GM23338 (cell line): ENCODE measurements at regions not wholly inside any gene's neighbourhood (a gene's known extent, or its start where the extent isn't known, plus 50 kb on each side); places are given as distances from the start of the nearest gene placed in this dataset.
"Not testable (repeated sequence)": the region's sequence is repeated elsewhere in the genome, so short reads cannot be mapped to it uniquely, and the experiment has no call there.

Experiments used
- ATAC-seq: fragments of 200-7000 bp; cut with Tn5 transposase; 3 replicates; pipeline ENCODE4 v1.9.1; 2020
- DNase-seq: peaks from one replicate; pipeline ENCODE4 v3.0.0-alpha.2; 2015; ENCODE audit warnings: low spot score
- H2AFZ ChIP-seq: fragments of 200-600 bp; sonication (generic); 2 replicates; pipeline ENCODE4 v1.8.0; 2016; ENCODE audit warnings: antibody characterized with exemption, mild to moderate bottlenecking, moderate library complexity
- H3F3A ChIP-seq: fragments of 200-600 bp; sonication (generic); replicated peaks from 2 replicates; pipeline ENCODE4 v1.8.0; 2017; ENCODE audit warnings: antibody characterized with exemption, mixed run types, low read depth
- H3K27ac ChIP-seq: fragments of 200-600 bp; sonication (generic); 2 replicates; pipeline ENCODE4 v1.6.1; 2016; ENCODE audit warnings: low read depth
- H3K27me3 ChIP-seq: fragments of 200-600 bp; sonication (generic); 2 replicates; pipeline ENCODE4 v1.8.0; 2016; ENCODE audit warnings: mild to moderate bottlenecking, mixed run types, moderate library complexity; ENCODE audit not compliant: insufficient read depth
- H3K36me3 ChIP-seq: fragments of 200-600 bp; sonication (generic); 2 replicates; pipeline ENCODE4 v1.8.0; 2016; ENCODE audit warnings: mild to moderate bottlenecking; ENCODE audit not compliant: insufficient read depth
- H3K4me1 ChIP-seq: fragments of 200-600 bp; sonication (generic); 2 replicates; pipeline ENCODE4 v1.8.0; 2016; ENCODE audit warnings: mild to moderate bottlenecking, moderate library complexity; ENCODE audit not compliant: insufficient read depth
- H3K4me2 ChIP-seq: fragments of 200-600 bp; sonication (generic); 2 replicates; pipeline ENCODE4 v1.7.1; 2017; ENCODE audit warnings: mixed run types
- H3K4me3 ChIP-seq: fragments of 200-600 bp; sonication (generic); 2 replicates; pipeline ENCODE4 v1.6.1; 2016; ENCODE audit warnings: mixed run types
- H3K79me2 ChIP-seq: fragments of 200-600 bp; sonication (generic); replicated peaks from 2 replicates; pipeline ENCODE4 v1.8.0; 2017; ENCODE audit warnings: mild to moderate bottlenecking; ENCODE audit not compliant: insufficient read depth
- H3K9me2 ChIP-seq: fragments of 200-600 bp; sonication (generic); 2 replicates; pipeline ENCODE4 v1.8.0; 2017; ENCODE audit not compliant: insufficient read depth
- H4K20me1 ChIP-seq: fragments of 200-600 bp; sonication (generic); replicated peaks from 2 replicates; pipeline ENCODE4 v1.8.0; 2017; ENCODE audit warnings: mild to moderate bottlenecking; ENCODE audit not compliant: insufficient read depth
- H3K27ac Mint-ChIP-seq: 2 replicates; pipeline ENCODE4 v1.8.0; 2020; ENCODE audit warnings: inconsistent platforms, mild to moderate bottlenecking, moderate library complexity, mixed read lengths
- H3K27me3 Mint-ChIP-seq: 3 replicates; pipeline ENCODE4 v1.8.0; 2022; ENCODE audit warnings: low read depth, mild to moderate bottlenecking, moderate library complexity, mixed read lengths, inconsistent platforms; ENCODE audit not compliant: insufficient read depth, poor library complexity
- H3K36me3 Mint-ChIP-seq: 3 replicates; pipeline ENCODE4 v1.8.0; 2021; ENCODE audit warnings: low read depth, mild to moderate bottlenecking, inconsistent platforms, moderate library complexity, mixed read lengths
- H3K4me1 Mint-ChIP-seq: 3 replicates; pipeline ENCODE4 v1.8.0; 2020; ENCODE audit warnings: mild to moderate bottlenecking, inconsistent platforms, mixed read lengths
- H3K4me3 Mint-ChIP-seq: 3 replicates; pipeline ENCODE4 v1.8.0; 2021; ENCODE audit warnings: moderate library complexity, mild to moderate bottlenecking, inconsistent platforms, mixed read lengths
- H3K9me3 Mint-ChIP-seq: 3 replicates; pipeline ENCODE4 v1.8.0; 2020; ENCODE audit warnings: moderate library complexity, mild to moderate bottlenecking, inconsistent platforms, mixed read lengths
- CREB1 ChIP-seq: fragments of 250-450 bp; sonication (Bioruptor Pico); IDR thresholded peaks from 2 replicates; pipeline ENCODE4 v1.5.0; 2020; ENCODE audit warnings: low read depth, mild to moderate bottlenecking, moderate library complexity
- EZH2 ChIP-seq: fragments of 200-600 bp; sonication (generic); IDR thresholded peaks from one replicate; pipeline ENCODE4 v1.8.0; 2017; ENCODE audit warnings: antibody characterized with exemption, mild to moderate bottlenecking, low read depth; ENCODE audit not compliant: unreplicated experiment
- JUNB ChIP-seq: IDR thresholded peaks from one replicate; pipeline ENCODE4 v1.6.1; 2016; ENCODE audit warnings: antibody characterized with exemption; ENCODE audit not compliant: unreplicated experiment
- NANOG ChIP-seq: IDR thresholded peaks from 2 replicates; pipeline ENCODE4 v1.6.1; 2016; ENCODE audit warnings: antibody characterized with exemption, borderline replicate concordance
- ZNF114 ChIP-seq: fragments of 250-450 bp; sonication (Bioruptor Pico); IDR thresholded peaks from 2 replicates; pipeline ENCODE4 v1.5.0; 2020; ENCODE audit warnings: mild to moderate bottlenecking, moderate library complexity
- TF ChIP-seq, protein P1 (sequence below): IDR thresholded peaks from one replicate; pipeline ENCODE4 v1.6.1; 2018; ENCODE audit warnings: antibody characterized with exemption; ENCODE audit not compliant: unreplicated experiment
- TF ChIP-seq, protein P2 (sequence below): fragments of 250-450 bp; sonication (Bioruptor Pico); IDR thresholded peaks from 2 replicates; pipeline ENCODE4 v1.5.0; 2020; ENCODE audit warnings: mild to moderate bottlenecking, moderate library complexity

DNA sequence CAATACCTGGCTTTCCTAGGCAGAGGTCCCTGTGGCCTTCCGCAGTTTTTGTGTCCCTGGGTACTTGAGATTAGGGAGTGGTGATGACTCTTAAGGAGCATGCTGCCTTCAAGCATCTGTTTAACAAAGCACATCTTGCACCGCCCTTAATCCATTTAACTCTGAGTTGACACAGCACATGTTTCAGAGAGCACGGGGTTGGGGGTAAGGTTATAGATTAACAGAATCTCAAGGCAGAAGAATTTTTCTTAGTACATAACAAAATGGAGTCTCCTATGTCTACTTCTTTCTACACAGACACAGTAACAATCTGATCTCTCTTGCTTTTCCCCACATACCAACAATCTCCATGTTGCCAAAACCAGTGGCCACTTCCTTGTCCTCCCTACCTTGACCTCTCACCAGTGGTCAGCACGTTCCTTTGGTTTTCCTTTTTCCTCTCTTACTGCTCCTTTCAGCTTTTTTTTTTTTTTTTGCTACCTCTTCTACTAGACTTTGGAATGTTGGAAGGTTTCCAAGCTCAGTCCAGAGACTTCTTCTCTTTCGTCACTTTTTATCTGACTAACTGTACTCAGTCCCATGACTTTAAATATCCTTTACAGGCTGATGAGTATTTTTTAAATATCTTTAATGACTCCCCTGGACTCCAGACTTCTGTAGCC lies 395.3 kb downstream of the ATP23 start:
- not testable (repeated sequence) for H3K27me3 ChIP-seq, H2AFZ ChIP-seq, H3K4me1 Mint-ChIP-seq, H3K27ac ChIP-seq, H3K4me3 ChIP-seq, H3F3A ChIP-seq, DNase-seq, H3K79me2 ChIP-seq, H3K36me3 Mint-ChIP-seq, H3K4me2 ChIP-seq, ATAC-seq, H3K27me3 Mint-ChIP-seq, H4K20me1 ChIP-seq, H3K27ac Mint-ChIP-seq, H3K36me3 ChIP-seq, H3K9me2 ChIP-seq, H3K9me3 Mint-ChIP-seq, H3K4me3 Mint-ChIP-seq, H3K4me1 ChIP-seq

DNA sequence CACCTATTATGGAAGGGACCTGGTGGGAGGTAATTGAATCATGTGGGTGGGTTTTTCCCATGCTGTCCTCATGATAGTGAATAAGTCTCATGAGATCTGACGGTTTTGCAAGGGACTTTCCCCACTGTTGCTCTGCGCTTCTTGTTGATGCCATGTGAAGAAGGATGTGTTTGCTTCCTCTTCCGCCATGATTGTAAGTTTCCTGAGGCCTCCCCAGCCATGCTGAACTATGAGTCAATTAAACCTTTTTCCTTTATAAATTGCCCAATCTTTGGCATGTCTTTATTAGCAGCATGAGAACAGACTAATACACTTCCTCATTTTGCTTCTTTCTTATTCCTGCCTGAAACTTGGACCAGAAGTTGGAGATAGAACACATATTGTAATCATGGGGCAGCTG lies 396.2 kb downstream of the ATP23 start:
- DNase-seq, H3K27ac ChIP-seq, H3K4me2 ChIP-seq, H3K4me1 Mint-ChIP-seq, H3K4me3 Mint-ChIP-seq, H4K20me1 ChIP-seq, H3K27me3 ChIP-seq, H3K9me2 ChIP-seq, H3K9me3 Mint-ChIP-seq, H3K36me3 Mint-ChIP-seq, H3K27me3 Mint-ChIP-seq, H3K79me2 ChIP-seq, ATAC-seq, H3F3A ChIP-seq, H3K4me1 ChIP-seq, H3K27ac Mint-ChIP-seq, H2AFZ ChIP-seq, H3K36me3 ChIP-seq, H3K4me3 ChIP-seq: not testable (repeated sequence)

DNA sequence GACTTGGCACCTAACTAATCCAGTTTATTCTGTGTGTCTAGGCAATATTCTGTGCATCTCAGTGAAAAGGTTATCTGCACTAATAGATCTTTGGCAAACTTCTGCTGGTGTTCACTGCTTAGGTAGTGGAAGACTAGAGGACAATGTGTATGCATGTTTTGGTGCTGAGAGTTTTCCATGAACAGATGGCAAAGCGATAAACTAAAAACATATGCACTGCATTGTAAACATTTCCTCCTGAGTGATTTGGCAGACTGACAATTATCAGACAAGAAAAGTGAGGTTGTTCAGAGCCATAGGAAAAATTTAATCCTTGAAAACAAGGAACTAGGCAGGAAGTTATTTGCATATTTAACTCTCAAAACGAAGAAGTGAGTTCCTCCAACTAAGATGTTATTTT lies 400.4 kb downstream of the ATP23 start:
- Histone ChIP-seq H3K4me3 (no peak overlapping the region), H3F3A (no peaks in the 10 kb centered on the region), H4K20me1 (no peaks in the 10 kb centered on the region), H3K27ac (no peak overlapping the region), H3K79me2 (no peaks in the 10 kb centered on the region), H2AFZ (no peak overlapping the region), H3K27me3 (no peaks in the 10 kb centered on the region), H3K4me1 (no peaks in the 10 kb centered on the region), H3K4me2 (no peak overlapping the region), H3K9me2 (peaks cover 7% of the 10 kb centered on the region), H3K36me3 (no peaks in the 10 kb centered on the region)
- ATAC-seq = no peak
- no peak for DNase-seq
- no peaks in the 10 kb centered on the region for H3K36me3 Mint-ChIP-seq
- H3K4me1 Mint-ChIP-seq = no peaks in the 10 kb centered on the region; the same call in 2 of the 3 replicates
- no peaks in the 10 kb centered on the region for H3K9me3 Mint-ChIP-seq
- no peak overlapping the region for H3K27ac Mint-ChIP-seq
- H3K27me3 Mint-ChIP-seq = peaks cover 3% of the 10 kb centered on the region
- no peak overlapping the region for H3K4me3 Mint-ChIP-seq
- TF ChIP-seq JUNB (no peak), CREB1 (CRISPR knock-in tag) (no peak), EZH2 (no peak), NANOG (no peak), ZNF114 (CRISPR knock-in tag) (no peak)
- TF ChIP-seq, protein P1, sequence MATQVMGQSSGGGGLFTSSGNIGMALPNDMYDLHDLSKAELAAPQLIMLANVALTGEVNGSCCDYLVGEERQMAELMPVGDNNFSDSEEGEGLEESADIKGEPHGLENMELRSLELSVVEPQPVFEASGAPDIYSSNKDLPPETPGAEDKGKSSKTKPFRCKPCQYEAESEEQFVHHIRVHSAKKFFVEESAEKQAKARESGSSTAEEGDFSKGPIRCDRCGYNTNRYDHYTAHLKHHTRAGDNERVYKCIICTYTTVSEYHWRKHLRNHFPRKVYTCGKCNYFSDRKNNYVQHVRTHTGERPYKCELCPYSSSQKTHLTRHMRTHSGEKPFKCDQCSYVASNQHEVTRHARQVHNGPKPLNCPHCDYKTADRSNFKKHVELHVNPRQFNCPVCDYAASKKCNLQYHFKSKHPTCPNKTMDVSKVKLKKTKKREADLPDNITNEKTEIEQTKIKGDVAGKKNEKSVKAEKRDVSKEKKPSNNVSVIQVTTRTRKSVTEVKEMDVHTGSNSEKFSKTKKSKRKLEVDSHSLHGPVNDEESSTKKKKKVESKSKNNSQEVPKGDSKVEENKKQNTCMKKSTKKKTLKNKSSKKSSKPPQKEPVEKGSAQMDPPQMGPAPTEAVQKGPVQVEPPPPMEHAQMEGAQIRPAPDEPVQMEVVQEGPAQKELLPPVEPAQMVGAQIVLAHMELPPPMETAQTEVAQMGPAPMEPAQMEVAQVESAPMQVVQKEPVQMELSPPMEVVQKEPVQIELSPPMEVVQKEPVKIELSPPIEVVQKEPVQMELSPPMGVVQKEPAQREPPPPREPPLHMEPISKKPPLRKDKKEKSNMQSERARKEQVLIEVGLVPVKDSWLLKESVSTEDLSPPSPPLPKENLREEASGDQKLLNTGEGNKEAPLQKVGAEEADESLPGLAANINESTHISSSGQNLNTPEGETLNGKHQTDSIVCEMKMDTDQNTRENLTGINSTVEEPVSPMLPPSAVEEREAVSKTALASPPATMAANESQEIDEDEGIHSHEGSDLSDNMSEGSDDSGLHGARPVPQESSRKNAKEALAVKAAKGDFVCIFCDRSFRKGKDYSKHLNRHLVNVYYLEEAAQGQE = no peak
- TF ChIP-seq, protein P2, sequence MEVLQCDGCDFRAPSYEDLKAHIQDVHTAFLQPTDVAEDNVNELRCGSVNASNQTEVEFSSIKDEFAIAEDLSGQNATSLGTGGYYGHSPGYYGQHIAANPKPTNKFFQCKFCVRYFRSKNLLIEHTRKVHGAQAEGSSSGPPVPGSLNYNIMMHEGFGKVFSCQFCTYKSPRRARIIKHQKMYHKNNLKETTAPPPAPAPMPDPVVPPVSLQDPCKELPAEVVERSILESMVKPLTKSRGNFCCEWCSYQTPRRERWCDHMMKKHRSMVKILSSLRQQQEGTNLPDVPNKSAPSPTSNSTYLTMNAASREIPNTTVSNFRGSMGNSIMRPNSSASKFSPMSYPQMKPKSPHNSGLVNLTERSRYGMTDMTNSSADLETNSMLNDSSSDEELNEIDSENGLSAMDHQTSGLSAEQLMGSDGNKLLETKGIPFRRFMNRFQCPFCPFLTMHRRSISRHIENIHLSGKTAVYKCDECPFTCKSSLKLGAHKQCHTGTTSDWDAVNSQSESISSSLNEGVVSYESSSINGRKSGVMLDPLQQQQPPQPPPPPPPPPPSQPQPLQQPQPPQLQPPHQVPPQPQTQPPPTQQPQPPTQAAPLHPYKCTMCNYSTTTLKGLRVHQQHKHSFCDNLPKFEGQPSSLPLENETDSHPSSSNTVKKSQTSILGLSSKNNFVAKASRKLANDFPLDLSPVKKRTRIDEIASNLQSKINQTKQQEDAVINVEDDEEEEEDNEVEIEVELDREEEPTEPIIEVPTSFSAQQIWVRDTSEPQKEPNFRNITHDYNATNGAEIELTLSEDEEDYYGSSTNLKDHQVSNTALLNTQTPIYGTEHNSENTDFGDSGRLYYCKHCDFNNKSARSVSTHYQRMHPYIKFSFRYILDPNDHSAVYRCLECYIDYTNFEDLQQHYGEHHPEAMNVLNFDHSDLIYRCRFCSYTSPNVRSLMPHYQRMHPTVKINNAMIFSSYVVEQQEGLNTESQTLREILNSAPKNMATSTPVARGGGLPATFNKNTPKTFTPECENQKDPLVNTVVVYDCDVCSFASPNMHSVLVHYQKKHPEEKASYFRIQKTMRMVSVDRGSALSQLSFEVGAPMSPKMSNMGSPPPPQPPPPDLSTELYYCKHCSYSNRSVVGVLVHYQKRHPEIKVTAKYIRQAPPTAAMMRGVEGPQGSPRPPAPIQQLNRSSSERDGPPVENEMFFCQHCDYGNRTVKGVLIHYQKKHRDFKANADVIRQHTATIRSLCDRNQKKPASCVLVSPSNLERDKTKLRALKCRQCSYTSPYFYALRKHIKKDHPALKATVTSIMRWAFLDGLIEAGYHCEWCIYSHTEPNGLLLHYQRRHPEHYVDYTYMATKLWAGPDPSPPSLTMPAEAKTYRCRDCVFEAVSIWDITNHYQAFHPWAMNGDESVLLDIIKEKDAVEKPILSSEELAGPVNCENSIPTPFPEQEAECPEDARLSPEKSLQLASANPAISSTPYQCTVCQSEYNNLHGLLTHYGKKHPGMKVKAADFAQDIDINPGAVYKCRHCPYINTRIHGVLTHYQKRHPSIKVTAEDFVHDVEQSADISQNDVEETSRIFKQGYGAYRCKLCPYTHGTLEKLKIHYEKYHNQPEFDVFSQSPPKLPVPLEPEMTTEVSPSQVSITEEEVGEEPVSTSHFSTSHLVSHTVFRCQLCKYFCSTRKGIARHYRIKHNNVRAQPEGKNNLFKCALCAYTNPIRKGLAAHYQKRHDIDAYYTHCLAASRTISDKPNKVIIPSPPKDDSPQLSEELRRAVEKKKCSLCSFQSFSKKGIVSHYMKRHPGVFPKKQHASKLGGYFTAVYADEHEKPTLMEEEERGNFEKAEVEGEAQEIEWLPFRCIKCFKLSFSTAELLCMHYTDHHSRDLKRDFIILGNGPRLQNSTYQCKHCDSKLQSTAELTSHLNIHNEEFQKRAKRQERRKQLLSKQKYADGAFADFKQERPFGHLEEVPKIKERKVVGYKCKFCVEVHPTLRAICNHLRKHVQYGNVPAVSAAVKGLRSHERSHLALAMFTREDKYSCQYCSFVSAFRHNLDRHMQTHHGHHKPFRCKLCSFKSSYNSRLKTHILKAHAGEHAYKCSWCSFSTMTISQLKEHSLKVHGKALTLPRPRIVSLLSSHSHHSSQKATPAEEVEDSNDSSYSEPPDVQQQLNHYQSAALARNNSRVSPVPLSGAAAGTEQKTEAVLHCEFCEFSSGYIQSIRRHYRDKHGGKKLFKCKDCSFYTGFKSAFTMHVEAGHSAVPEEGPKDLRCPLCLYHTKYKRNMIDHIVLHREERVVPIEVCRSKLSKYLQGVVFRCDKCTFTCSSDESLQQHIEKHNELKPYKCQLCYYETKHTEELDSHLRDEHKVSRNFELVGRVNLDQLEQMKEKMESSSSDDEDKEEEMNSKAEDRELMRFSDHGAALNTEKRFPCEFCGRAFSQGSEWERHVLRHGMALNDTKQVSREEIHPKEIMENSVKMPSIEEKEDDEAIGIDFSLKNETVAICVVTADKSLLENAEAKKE (CRISPR knock-in tag) = no peak
